Mucosa of descending colon (tissue), 3 donors: ENCODE measurements at regions not wholly inside any gene's neighbourhood (a gene's known extent, or its start where the extent isn't known, plus 50 kb on each side); places are given as distances from the start of the nearest gene placed in this dataset.

ENCODE experiments used
- ATAC-seq: fragments of 200-7000 bp; cut with Tn5 transposase; one replicate; pipeline ENCODE4 v1.9.1; 2020; ENCODE audit warnings: mild to moderate bottlenecking, moderate library complexity
- DNase-seq, 3 donors: peaks; one replicate each; pipeline ENCODE4 v3.0.0-alpha.2; 2020
- H3K36me3 ChIP-seq: fragments of 200-600 bp; one replicate; pipeline ENCODE4 v1.8.0; 2021; ENCODE audit warnings: low read depth, mild to moderate bottlenecking
- H3K4me1 ChIP-seq: fragments of 200-600 bp; one replicate; pipeline ENCODE4 v1.8.0; 2021; ENCODE audit warnings: low read depth, mild to moderate bottlenecking
- H3K4me3 ChIP-seq: fragments of 200-600 bp; one replicate; pipeline ENCODE4 v1.8.0; 2021; ENCODE audit warnings: mild to moderate bottlenecking
- H3K9me3 ChIP-seq: fragments of 200-600 bp; one replicate; pipeline ENCODE4 v1.8.0; 2021; ENCODE audit warnings: mild to moderate bottlenecking
- intact Hi-C, 2 donors: fragments of 100-400 bp; cut with DNase I in 1 of 2; cut with micrococcal nuclease in 1 of 2; formaldehyde crosslinking; loops; one replicate each; pipeline versions ENCODE4 v1.11.0 to v1.11.1; 2022; cut with DNase I, micrococcal nuclease
- TF ChIP-seq, protein P1 (sequence below): fragments of 200-600 bp; IDR thresholded peaks from one replicate; pipeline ENCODE4 v1.8.0; 2022; ENCODE audit warnings: antibody characterized with exemption, mild to moderate bottlenecking
- donor health status: DM: no; HTN: no; CAD: no; lungs with moderate emphysema.
- donor health status: DM: no; HTN: no; CAD: no.
- donor health status: DM: no; HTN: yes; CAD: no.

DNA sequence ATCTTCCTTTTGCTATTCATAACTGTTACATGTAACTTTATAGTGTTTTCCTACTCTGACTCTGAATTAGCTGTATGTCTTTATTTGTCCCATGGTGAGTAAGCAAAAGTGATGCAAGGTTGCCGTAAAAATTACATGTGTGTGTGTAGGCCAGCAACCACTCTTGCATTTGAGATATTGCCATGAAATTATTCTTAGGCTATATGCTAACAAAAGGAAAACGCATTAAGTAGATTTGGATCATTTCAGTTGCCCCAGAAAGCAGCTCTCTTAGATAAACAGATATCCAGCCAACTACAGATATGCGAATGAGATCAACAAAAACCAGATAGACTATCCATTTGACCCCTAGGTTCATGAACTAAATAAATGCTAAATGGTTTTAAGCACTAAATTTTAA is 73.6 kb downstream of the CYLC2 start:
- TF ChIP-seq, protein P1, sequence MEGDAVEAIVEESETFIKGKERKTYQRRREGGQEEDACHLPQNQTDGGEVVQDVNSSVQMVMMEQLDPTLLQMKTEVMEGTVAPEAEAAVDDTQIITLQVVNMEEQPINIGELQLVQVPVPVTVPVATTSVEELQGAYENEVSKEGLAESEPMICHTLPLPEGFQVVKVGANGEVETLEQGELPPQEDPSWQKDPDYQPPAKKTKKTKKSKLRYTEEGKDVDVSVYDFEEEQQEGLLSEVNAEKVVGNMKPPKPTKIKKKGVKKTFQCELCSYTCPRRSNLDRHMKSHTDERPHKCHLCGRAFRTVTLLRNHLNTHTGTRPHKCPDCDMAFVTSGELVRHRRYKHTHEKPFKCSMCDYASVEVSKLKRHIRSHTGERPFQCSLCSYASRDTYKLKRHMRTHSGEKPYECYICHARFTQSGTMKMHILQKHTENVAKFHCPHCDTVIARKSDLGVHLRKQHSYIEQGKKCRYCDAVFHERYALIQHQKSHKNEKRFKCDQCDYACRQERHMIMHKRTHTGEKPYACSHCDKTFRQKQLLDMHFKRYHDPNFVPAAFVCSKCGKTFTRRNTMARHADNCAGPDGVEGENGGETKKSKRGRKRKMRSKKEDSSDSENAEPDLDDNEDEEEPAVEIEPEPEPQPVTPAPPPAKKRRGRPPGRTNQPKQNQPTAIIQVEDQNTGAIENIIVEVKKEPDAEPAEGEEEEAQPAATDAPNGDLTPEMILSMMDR, result no peak
- DNase-seq (no peak), ATAC-seq (no peak)
- H3K36me3 ChIP-seq, result no peaks in the 10 kb centered on the region
- no peaks in the 10 kb centered on the region for H3K4me1 ChIP-seq
- intact Hi-C loops, result no loop called here
- H3K4me3 ChIP-seq, result no peak overlapping the region
- H3K9me3 ChIP-seq, result peaks cover 3% of the 10 kb centered on the region

DNA sequence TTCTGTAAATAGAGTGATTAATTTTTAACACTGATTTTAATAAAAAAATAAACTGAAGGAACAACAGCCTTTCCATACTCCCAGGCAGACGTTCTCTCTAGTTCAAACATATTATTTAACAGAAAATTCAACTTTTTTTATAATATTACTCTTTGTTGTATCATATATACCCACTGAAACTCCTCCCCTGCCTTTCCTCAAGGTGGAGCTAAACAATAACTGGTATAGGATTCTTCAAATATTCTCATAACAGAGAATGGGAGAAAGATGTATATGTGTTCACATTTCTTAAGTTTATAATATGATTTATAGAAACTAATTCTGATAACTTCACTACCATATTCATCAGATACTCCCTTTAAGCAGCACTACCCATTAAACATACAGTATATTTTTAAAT is 83.4 kb downstream of the CYLC2 start:
- H3K4me1 ChIP-seq, result no peaks in the 10 kb centered on the region
- no peak overlapping the region for H3K4me3 ChIP-seq
- DNase-seq (no peak), ATAC-seq (no peak)
- TF ChIP-seq, protein P1, result no peak
- no peaks in the 10 kb centered on the region for H3K36me3 ChIP-seq
- intact Hi-C loops, result no loop called here
- no peaks in the 10 kb centered on the region for H3K9me3 ChIP-seq

DNA sequence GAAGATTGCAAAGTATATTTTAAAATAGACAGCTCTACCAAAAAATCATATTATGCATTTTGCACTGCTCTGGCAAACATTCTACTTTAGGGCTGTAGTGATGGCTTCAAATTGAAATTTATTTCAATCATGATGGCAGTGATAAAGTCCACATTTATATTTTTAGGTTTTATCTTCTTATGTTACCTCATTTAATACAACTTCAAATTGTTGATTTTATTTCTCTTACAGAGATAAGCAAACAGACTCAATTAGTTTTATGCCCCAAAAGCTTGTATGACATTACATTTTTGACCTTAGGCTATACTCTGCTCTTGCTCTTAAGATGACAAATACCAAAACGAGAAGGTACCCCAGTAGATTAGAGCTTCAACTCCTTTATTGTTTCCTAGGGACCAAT is 87.4 kb downstream of the CYLC2 start:
- no peaks in the 10 kb centered on the region for H3K9me3 ChIP-seq
- ATAC-seq, result no peak
- intact Hi-C loops, result no loop called here
- no peak for DNase-seq
- H3K36me3 ChIP-seq, result no peaks in the 10 kb centered on the region
- no peaks in the 10 kb centered on the region for H3K4me1 ChIP-seq
- H3K4me3 ChIP-seq, result no peak overlapping the region
- TF ChIP-seq, protein P1, result no peak

DNA sequence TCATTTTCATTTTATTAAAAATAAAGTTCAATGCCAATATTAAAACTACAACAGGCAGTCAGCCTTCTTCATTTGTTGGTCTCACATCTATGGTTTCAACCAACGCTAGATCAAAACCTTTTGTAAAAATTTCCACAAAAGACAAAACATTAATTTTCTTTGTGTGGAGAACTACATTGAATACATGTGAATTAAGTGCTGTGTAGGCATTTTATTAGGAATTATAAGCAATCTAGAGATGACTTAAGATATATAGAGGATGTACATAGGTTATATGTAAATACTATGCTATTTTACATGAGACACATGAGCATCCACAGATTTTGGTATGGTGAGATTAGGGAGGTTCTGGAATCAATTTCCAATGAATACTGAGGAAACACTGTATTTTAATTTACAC is 94.2 kb downstream of the CYLC2 start:
- no peaks in the 10 kb centered on the region for H3K36me3 ChIP-seq
- no peak for ATAC-seq
- no peak overlapping the region for H3K4me3 ChIP-seq
- H3K4me1 ChIP-seq, result no peaks in the 10 kb centered on the region
- no peak for DNase-seq
- peaks cover 6% of the 10 kb centered on the region for H3K9me3 ChIP-seq
- TF ChIP-seq, protein P1, result no peak
- intact Hi-C loops, result no loop called here

DNA sequence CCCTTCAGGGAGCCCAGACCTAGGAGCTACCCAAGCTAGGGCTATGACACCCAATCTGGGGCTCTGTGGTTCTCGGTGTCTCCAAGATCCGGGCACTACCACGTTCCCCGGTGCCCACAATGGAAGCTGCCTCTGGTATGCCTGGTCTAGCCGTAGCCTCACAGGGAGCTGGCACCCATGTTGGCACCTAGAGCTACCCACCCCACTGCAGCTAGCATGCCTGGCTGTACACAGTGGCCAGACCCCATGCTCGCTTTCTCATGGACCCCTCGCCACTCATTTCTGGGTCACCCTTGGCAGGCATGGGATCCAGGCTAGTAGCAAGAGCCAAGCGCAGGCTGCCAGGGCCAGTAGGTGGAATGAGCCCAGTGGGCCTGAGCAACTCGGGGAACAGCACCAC is 109.0 kb downstream of the CYLC2 start:
- Histone ChIP-seq H3K36me3 (no peaks in the 10 kb centered on the region), H3K4me3 (no peak overlapping the region), H3K9me3 (peaks cover 10% of the 10 kb centered on the region), H3K4me1 (no peaks in the 10 kb centered on the region)
- no peak for ATAC-seq
- TF ChIP-seq, protein P1, result no peak
- intact Hi-C loops, result no loop called here
- no peak for DNase-seq

DNA sequence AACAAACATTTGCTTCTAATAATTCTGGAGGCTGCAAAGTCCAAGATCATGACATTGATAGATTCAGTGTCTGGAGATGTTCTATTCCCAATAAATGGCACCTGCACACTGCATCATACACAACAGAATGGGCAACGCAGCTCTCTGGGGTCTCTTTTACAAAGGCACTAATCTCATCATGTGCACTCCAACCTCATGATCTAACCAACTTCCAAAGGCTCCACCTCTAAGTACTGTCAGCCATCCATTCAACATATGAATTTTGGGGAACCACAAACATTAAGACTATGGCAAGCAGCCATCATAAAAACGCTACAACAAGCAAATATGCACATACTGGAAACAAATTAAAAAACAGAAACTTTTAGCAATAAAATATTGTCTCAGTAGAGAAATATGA is 121.1 kb downstream of the CYLC2 start:
- Histone ChIP-seq H3K4me3 (no peak overlapping the region), H3K36me3 (no peaks in the 10 kb centered on the region), H3K9me3 (peaks cover 3% of the 10 kb centered on the region), H3K4me1 (no peaks in the 10 kb centered on the region)
- ATAC-seq (no peak), DNase-seq (no peak)
- intact Hi-C loops, result no loop called here
- TF ChIP-seq, protein P1, result no peak
